AG09319 (cell line): ENCODE measurements at regions not wholly inside any gene's neighbourhood (a gene's known extent, or its start where the extent isn't known, plus 50 kb on each side); places are given as distances from the start of the nearest gene placed in this dataset.

Experiments
- DNase-seq: peaks from one replicate; pipeline ENCODE4 v3.0.0-alpha.2; 2010; ENCODE audit warnings: low read depth; ENCODE audit errors: extremely low read depth
- CTCF ChIP-seq: IDR thresholded peaks from 2 replicates; pipeline ENCODE4 v1.5.1; 2011; ENCODE audit warnings: low read depth, mild to moderate bottlenecking, inconsistent platforms, low read length, moderate library complexity

GRCh38 chr14:71473843-71474242 lies 458.4 kb upstream of the RGS6 start:
- TF ChIP-seq CTCF = no peak
- DNase-seq = no peak

- DNase-seq = no peak
- no peak for TF ChIP-seq CTCF
Measured at GRCh38 chr14:71474301-71475265, 457.6 kb upstream of the RGS6 start.

GRCh38 chr14:71475916-71476315 lies 456.3 kb upstream of the RGS6 start:
- no peak for TF ChIP-seq CTCF
- no peak for DNase-seq

GRCh38 chr14:71478542-71478941 lies 453.7 kb upstream of the RGS6 start:
- no peak for DNase-seq
- TF ChIP-seq CTCF = no peak

GRCh38 chr14:71481021-71481654 lies 451.1 kb upstream of the RGS6 start:
- no peak for TF ChIP-seq CTCF
- DNase-seq = no peak

GRCh38 chr14:71482671-71483070 lies 449.6 kb upstream of the RGS6 start:
- no peak for TF ChIP-seq CTCF
- no peak for DNase-seq

GRCh38 chr14:71483154-71483553 lies 449.1 kb upstream of the RGS6 start:
- DNase-seq = no peak

More at GRCh38 chr14:71483154-71483553, 449.1 kb upstream of the RGS6 start:
- no peak for TF ChIP-seq CTCF
